ENCODE measurements at regions not wholly inside any gene's neighbourhood (a gene's known extent, or its start where the extent isn't known, plus 50 kb on each side); places are given as distances from the start of the nearest gene placed in this dataset.

DNA sequence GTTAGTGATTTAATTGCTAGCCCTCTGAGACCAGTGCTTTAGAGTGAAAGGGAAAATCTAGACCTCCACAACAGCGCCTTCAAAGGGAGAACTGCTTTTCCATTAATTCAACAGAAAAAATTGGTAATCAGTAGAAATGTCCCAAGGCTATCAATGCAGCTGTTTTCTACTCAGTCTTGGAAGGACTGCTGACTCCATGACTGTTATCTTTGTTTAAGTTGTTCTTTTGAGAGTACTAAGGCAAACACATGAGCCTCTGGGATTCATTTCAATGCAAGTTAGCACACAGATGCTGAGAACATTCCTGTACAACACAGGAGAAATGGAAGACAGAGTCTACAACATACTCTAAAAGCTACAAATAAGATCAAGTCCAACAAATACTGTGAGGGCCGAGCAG is 301.7 kb upstream of the PTCHD4 start:
- Mint-ChIP-seq H3K36me3 (ENCODE audit: low read depth) (no peaks in the 10 kb centered on the region), H3K9me3 (no peaks in the 10 kb centered on the region), H3K4me3 (no peak overlapping the region), H3K27me3 (ENCODE audit: insufficient read depth) (no peaks in the 10 kb centered on the region), H3K4me1 (no peaks in the 10 kb centered on the region), H3K27ac (no peak overlapping the region)
- no peak for DNase-seq
- TF ChIP-seq, protein P1, sequence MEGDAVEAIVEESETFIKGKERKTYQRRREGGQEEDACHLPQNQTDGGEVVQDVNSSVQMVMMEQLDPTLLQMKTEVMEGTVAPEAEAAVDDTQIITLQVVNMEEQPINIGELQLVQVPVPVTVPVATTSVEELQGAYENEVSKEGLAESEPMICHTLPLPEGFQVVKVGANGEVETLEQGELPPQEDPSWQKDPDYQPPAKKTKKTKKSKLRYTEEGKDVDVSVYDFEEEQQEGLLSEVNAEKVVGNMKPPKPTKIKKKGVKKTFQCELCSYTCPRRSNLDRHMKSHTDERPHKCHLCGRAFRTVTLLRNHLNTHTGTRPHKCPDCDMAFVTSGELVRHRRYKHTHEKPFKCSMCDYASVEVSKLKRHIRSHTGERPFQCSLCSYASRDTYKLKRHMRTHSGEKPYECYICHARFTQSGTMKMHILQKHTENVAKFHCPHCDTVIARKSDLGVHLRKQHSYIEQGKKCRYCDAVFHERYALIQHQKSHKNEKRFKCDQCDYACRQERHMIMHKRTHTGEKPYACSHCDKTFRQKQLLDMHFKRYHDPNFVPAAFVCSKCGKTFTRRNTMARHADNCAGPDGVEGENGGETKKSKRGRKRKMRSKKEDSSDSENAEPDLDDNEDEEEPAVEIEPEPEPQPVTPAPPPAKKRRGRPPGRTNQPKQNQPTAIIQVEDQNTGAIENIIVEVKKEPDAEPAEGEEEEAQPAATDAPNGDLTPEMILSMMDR (conservative IDR thresholded peaks at IDR 0.05): no peak
- no peak overlapping the region for H3K27ac ChIP-seq (ENCODE audit: low read depth, low read length)
- no peak overlapping the region for H3K9ac ChIP-seq (ENCODE audit: extremely low read depth, low read length, poor library complexity, severe bottlenecking)
- WGBS, 2 experiments (ENCODE audit: insufficient coverage in 1 of 2, insufficient read length in 1 of 2): 95 to 100% methylated on average over 1 to 2 of the region's 2 CpGs
- H3K4me3 ChIP-seq (ENCODE audit: low read length): no peak overlapping the region
- no peaks in the 10 kb centered on the region for H3K27me3 ChIP-seq (ENCODE audit: control insufficient read depth, insufficient read depth, low read length, poor library complexity, severe bottlenecking)
- no peaks in the 10 kb centered on the region for H3K36me3 ChIP-seq (ENCODE audit: control insufficient read depth, insufficient read depth, low read length)
- no peaks in the 10 kb centered on the region for H3K4me1 ChIP-seq (ENCODE audit: control insufficient read depth, insufficient read depth, low read length)
- H3K9me3 ChIP-seq (ENCODE audit: control insufficient read depth, low read length): no peaks in the 10 kb centered on the region

DNA sequence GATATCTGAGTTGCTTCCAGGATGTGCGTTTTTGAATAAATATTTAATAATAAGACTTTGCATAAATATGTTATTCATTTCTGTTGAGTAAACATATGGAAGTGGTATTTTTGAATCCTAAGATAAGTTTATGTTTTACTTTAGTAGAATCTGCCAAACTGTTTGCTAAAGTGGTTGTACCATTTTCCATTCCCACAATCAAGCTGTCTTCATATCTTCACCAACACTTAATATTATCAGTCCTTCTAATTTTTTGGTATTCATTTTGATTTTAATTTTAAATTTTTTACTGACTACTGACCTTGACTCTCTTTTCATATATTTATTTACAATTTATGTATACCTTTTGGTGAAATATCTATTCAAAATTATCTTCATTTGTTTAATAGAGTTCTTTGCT is 293.9 kb upstream of the PTCHD4 start:
- no peaks in the 10 kb centered on the region for H3K27me3 ChIP-seq (ENCODE audit: control insufficient read depth, insufficient read depth, low read length, poor library complexity, severe bottlenecking)
- H3K36me3 ChIP-seq (ENCODE audit: control insufficient read depth, insufficient read depth, low read length): no peaks in the 10 kb centered on the region
- no peak overlapping the region for H3K9ac ChIP-seq (ENCODE audit: extremely low read depth, low read length, poor library complexity, severe bottlenecking)
- no peak overlapping the region for H3K27ac Mint-ChIP-seq
- TF ChIP-seq, protein P1 (conservative IDR thresholded peaks at IDR 0.05): no peak
- no peaks in the 10 kb centered on the region for H3K4me1 ChIP-seq (ENCODE audit: control insufficient read depth, insufficient read depth, low read length)
- H3K4me1 Mint-ChIP-seq: no peaks in the 10 kb centered on the region
- no CpG with 5 or more reads among the region's 1 CpG for WGBS, 2 experiments (ENCODE audit: insufficient coverage in 1 of 2, insufficient read length in 1 of 2)
- no peaks in the 10 kb centered on the region for H3K27me3 Mint-ChIP-seq (ENCODE audit: insufficient read depth)
- no peak for DNase-seq
- H3K36me3 Mint-ChIP-seq (ENCODE audit: low read depth): no peaks in the 10 kb centered on the region
- H3K9me3 ChIP-seq (ENCODE audit: control insufficient read depth, low read length): peaks cover 18% of the 10 kb centered on the region
- no peak overlapping the region for H3K4me3 Mint-ChIP-seq
- H3K9me3 Mint-ChIP-seq: peaks cover 8% of the 10 kb centered on the region
- H3K27ac ChIP-seq (ENCODE audit: low read depth, low read length): no peak overlapping the region
- H3K4me3 ChIP-seq (ENCODE audit: low read length): no peak overlapping the region

DNA sequence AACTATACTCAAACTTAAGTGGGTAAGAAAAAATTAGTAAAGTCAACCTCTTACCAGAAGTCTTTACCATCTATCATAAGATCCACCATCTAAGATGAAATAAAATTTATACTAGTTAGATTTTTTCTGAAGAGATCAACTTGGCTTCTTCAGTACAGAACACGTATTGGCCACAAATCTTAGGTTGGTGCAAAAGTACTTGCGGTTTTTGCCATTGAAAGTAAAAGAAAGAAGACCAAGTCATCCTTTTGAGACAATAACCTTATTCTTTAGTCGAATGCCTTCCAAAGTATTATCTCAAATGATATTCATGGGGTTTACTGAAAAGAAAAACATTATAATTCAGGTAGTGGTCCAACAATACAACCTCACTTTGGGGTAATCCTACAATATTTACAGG is 292.6 kb upstream of the PTCHD4 start:
- no peaks in the 10 kb centered on the region for H3K27me3 Mint-ChIP-seq (ENCODE audit: insufficient read depth)
- H3K27ac Mint-ChIP-seq: no peak overlapping the region
- WGBS, 2 experiments (ENCODE audit: insufficient coverage in 1 of 2, insufficient read length in 1 of 2): 96% methylated on average over 3 of the region's 3 CpGs; no CpG with 5 or more reads in 1 of the 2 experiments
- Histone ChIP-seq H3K9me3 (ENCODE audit: control insufficient read depth, low read length) (peaks cover 18% of the 10 kb centered on the region), H3K4me1 (ENCODE audit: control insufficient read depth, insufficient read depth, low read length) (no peaks in the 10 kb centered on the region), H3K4me3 (ENCODE audit: low read length) (no peak overlapping the region), H3K36me3 (ENCODE audit: control insufficient read depth, insufficient read depth, low read length) (no peaks in the 10 kb centered on the region), H3K27ac (ENCODE audit: low read depth, low read length) (no peak overlapping the region), H3K9ac (ENCODE audit: extremely low read depth, low read length, poor library complexity, severe bottlenecking) (no peak overlapping the region), H3K27me3 (ENCODE audit: control insufficient read depth, insufficient read depth, low read length, poor library complexity, severe bottlenecking) (no peaks in the 10 kb centered on the region)
- no peaks in the 10 kb centered on the region for H3K4me1 Mint-ChIP-seq
- H3K36me3 Mint-ChIP-seq (ENCODE audit: low read depth): no peaks in the 10 kb centered on the region
- peaks cover 8% of the 10 kb centered on the region for H3K9me3 Mint-ChIP-seq
- H3K4me3 Mint-ChIP-seq: no peak overlapping the region
- TF ChIP-seq, protein P1 (conservative IDR thresholded peaks at IDR 0.05): no peak
- DNase-seq: no peak

All from endodermal cell (in vitro differentiated cells).